ENCODE measurements at regions not wholly inside any gene's neighbourhood (a gene's known extent, or its start where the extent isn't known, plus 50 kb on each side); places are given as distances from the start of the nearest gene placed in this dataset.

- no peak for TF ChIP-seq MYB (IDR thresholded peaks at IDR 0.05; ENCODE audit: borderline replicate concordance, low read depth, low read length)
These were observed 200.8 kb downstream of the TTC32 start (continued) for GRCh38 chr2:19700861-19701585.

GRCh38 chr2:19697131-19697530 is 204.7 kb downstream of the TTC32 start:
- Histone ChIP-seq H3K27me3 (replicated peaks in 1 of 2; ENCODE audit: control insufficient read depth in 2 of 2, insufficient read depth in 2 of 2, low read length in 1 of 2) (no peaks in the 10 kb centered on the region), H2AFZ (ENCODE audit: control insufficient read depth, low read depth, low read length) (no peak overlapping the region), H3K4me3 (no peak overlapping the region), H3K79me2 (ENCODE audit: control insufficient read depth, insufficient read depth, low read length) (no peaks in the 10 kb centered on the region), H3K4me1 (ENCODE audit: control insufficient read depth, insufficient read depth, low read length) (no peaks in the 10 kb centered on the region), H4K20me1 (ENCODE audit: control insufficient read depth, insufficient read depth) (no peaks in the 10 kb centered on the region), H3K27ac (ENCODE audit: control insufficient read depth, insufficient read depth) (no peak overlapping the region), H3K4me2 (ENCODE audit: control insufficient read depth, insufficient read depth) (no peak overlapping the region), H3K9ac (ENCODE audit: control insufficient read depth, insufficient read depth, low read length) (no peak overlapping the region), H3K9me3 (replicated peaks; ENCODE audit: control insufficient read depth, insufficient read depth, low read length) (no peaks in the 10 kb centered on the region), H3K36me3 (ENCODE audit: control insufficient read depth in 2 of 2, insufficient read depth in 2 of 2, low read length in 1 of 2) (no peaks in the 10 kb centered on the region)
- in situ Hi-C loops (cut with MboI): no loop called here
- FAIRE-seq: no peak
- no TSS peak for BruUV-seq (replicated peaks)
- RAD21 ChIA-PET (ENCODE audit: unreplicated experiment): no interaction called here
- SMC1A ChIA-PET (ENCODE audit: uncharacterized antibody, unreplicated experiment): no interaction called here
- TF ChIP-seq PBX3 (IDR thresholded peaks at IDR 0.05; ENCODE audit: insufficient replicate concordance, low read depth, low read length): no peak
- TF ChIP-seq GATAD2B (conservative IDR thresholded peaks at IDR 0.05; ENCODE audit: low read depth): no peak
- no peak for TF ChIP-seq NFXL1 (IDR thresholded peaks at IDR 0.05; ENCODE audit: borderline replicate concordance)
- TF ChIP-seq RELA (IDR thresholded peaks at IDR 0.05; ENCODE audit: borderline replicate concordance, partially characterized antibody): no peak
- TF ChIP-seq MEF2B (IDR thresholded peaks at IDR 0.05; ENCODE audit: partially characterized antibody, poor library complexity, severe bottlenecking): no peak
- TF ChIP-seq NFYB (IDR thresholded peaks at IDR 0.05; ENCODE audit: insufficient read depth, low read depth, low read length): no peak
- TF ChIP-seq TAF1 (IDR thresholded peaks at IDR 0.05; ENCODE audit: borderline replicate concordance, low read depth, low read length): no peak
- POLR2A ChIA-PET: no interaction called here
- 0% methylated on average over 2 of the region's 2 CpGs for WGBS (ENCODE audit: insufficient coverage, insufficient replicate concordance, low lambda C conversion rate, missing lambda C conversion rate)
- ATAC-seq: no peak
- no peak for DNase-seq (ENCODE audit: low read depth, low spot score)
- CTCF ChIA-PET: no interaction called here
- intact Hi-C loops (cut with micrococcal nuclease; ENCODE audit: unreplicated experiment): no loop called here

Data from GM12878 (cell line).